GM18951 (cell line): ENCODE measurements at regions not wholly inside any gene's neighbourhood (a gene's known extent, or its start where the extent isn't known, plus 50 kb on each side); places are given as distances from the start of the nearest gene placed in this dataset.

Experiments
- POLR2A ChIP-seq: IDR thresholded peaks from 4 replicates; pipeline ENCODE4 v1.6.1; 2011; ENCODE audit warnings: mild to moderate bottlenecking; ENCODE audit not compliant: insufficient read length, insufficient read depth; ENCODE audit errors: extremely low read depth
- in situ Hi-C: fragments of 300-500 bp; cut with MboI; formaldehyde crosslinking; loops from one replicate; pipeline ENCODE4 v1.12.0; 2022; ENCODE audit warnings: low sequenced_read_pairs, mixed read lengths, inconsistent platforms; ENCODE audit not compliant: unreplicated experiment

GRCh38 chr9:515665-516064 is 301.0 kb downstream of the DOCK8 start:
- in situ Hi-C loops = no loop called here
- TF ChIP-seq POLR2A = no peak

- in situ Hi-C loops = no loop called here
- no peak for TF ChIP-seq POLR2A
Measured at GRCh38 chr9:517993-518392, 303.3 kb downstream of the DOCK8 start.

GRCh38 chr9:518540-518939 is 303.9 kb downstream of the DOCK8 start:
- no peak for TF ChIP-seq POLR2A
- in situ Hi-C loops = no loop called here

- TF ChIP-seq POLR2A = no peak
- in situ Hi-C loops = no loop called here
Measured at GRCh38 chr9:519579-519978, 304.9 kb downstream of the DOCK8 start.

- no peak for TF ChIP-seq POLR2A
- in situ Hi-C loops = no loop called here
Measured at GRCh38 chr9:520302-520701, 305.6 kb downstream of the DOCK8 start.

GRCh38 chr9:522190-522589 is 307.5 kb downstream of the DOCK8 start:
- in situ Hi-C loops = no loop called here
- TF ChIP-seq POLR2A = no peak

GRCh38 chr9:522658-523057 is 308.0 kb downstream of the DOCK8 start:
- no peak for TF ChIP-seq POLR2A
- in situ Hi-C loops = no loop called here

- in situ Hi-C loops = no loop called here
- TF ChIP-seq POLR2A = no peak
Measured at GRCh38 chr9:523444-523843, 308.8 kb downstream of the DOCK8 start.

GRCh38 chr9:524008-524407 is 309.3 kb downstream of the DOCK8 start:
- no peak for TF ChIP-seq POLR2A
- in situ Hi-C loops = no loop called here

GRCh38 chr9:526904-527591 is 312.4 kb downstream of the DOCK8 start:
- in situ Hi-C loops = no loop called here
- no peak for TF ChIP-seq POLR2A

GRCh38 chr9:529731-530130 is 311.8 kb upstream of the DMRT1 start:
- in situ Hi-C loops = no loop called here
- TF ChIP-seq POLR2A = no peak

GRCh38 chr9:530681-531080 is 310.8 kb upstream of the DMRT1 start:
- no peak for TF ChIP-seq POLR2A
- in situ Hi-C loops = no loop called here

- in situ Hi-C loops = no loop called here
Measured at GRCh38 chr9:532707-533106, 308.8 kb upstream of the DMRT1 start.

GRCh38 chr9:534886-535285 is 306.6 kb upstream of the DMRT1 start:
- in situ Hi-C loops = no loop called here

More at GRCh38 chr9:532707-533106, 308.8 kb upstream of the DMRT1 start:
- no peak for TF ChIP-seq POLR2A

GRCh38 chr9:535356-535755 is 306.1 kb upstream of the DMRT1 start:
- TF ChIP-seq POLR2A = no peak
- in situ Hi-C loops = no loop called here

More at GRCh38 chr9:534886-535285, 306.6 kb upstream of the DMRT1 start:
- no peak for TF ChIP-seq POLR2A
